IMR-90 (cell line): ENCODE measurements at regions not wholly inside any gene's neighbourhood (a gene's known extent, or its start where the extent isn't known, plus 50 kb on each side); places are given as distances from the start of the nearest gene placed in this dataset.

ENCODE experiments used
- ATAC-seq: fragments of 200-7000 bp; cut with Tn5 transposase; 2 replicates; pipeline ENCODE4 v1.9.1; 2020; ENCODE audit warnings: low read depth, mild to moderate bottlenecking, moderate library complexity
- BruUV-seq: library from RNA; stranded (reverse); fragments of 400-500 nt; replicated peaks from 2 replicates; lab custom pipeline; 2021; lab: Mats Ljungman, UMichigan
- CTCF ChIA-PET: fragments of 300-600 bp; formaldehyde crosslinking; extraction: SDS; loops from one replicate; lab custom pipeline; 2021; ENCODE audit warnings: antibody characterized with exemption; lab: Yijun Ruan, JAX
- POLR2A ChIA-PET: fragments of 300-600 bp; sonication (Branson Sonifier 250); formaldehyde crosslinking; loops from one replicate; lab custom pipeline; 2022; ENCODE audit warnings: antibody characterized with exemption; ENCODE audit not compliant: unreplicated experiment; lab: Charles Lee
- DNase-seq: peaks from one replicate; pipeline ENCODE4 v3.0.0; 2013
- H2AFZ ChIP-seq: replicated peaks from 2 replicates; pipeline ENCODE3; 2013; ENCODE audit warnings: low read length, mild to moderate bottlenecking; ENCODE audit not compliant: poor library complexity
- H2AK5ac ChIP-seq: 2 replicates; pipeline ENCODE4 v1.6.1; 2013; ENCODE audit warnings: low read depth, low read length, inconsistent platforms
- H2AK9ac ChIP-seq: replicated peaks from 2 replicates; pipeline ENCODE3; 2013; ENCODE audit warnings: mild to moderate bottlenecking, low read depth, low read length, moderate library complexity; ENCODE audit not compliant: poor library complexity
- H2BK120ac ChIP-seq: 2 replicates; pipeline ENCODE4 v1.6.1; 2013; ENCODE audit warnings: low read depth, low read length, inconsistent platforms
- H2BK15ac ChIP-seq: 3 replicates; pipeline ENCODE4 v1.6.1; 2013; ENCODE audit warnings: low read depth, low read length, inconsistent platforms
- H2BK20ac ChIP-seq: 2 replicates; pipeline ENCODE4 v1.6.1; 2013; ENCODE audit warnings: low read depth, mild to moderate bottlenecking, inconsistent platforms, low read length, moderate library complexity
- H2BK5ac ChIP-seq: 2 replicates; pipeline ENCODE4 v1.6.1; 2013; ENCODE audit warnings: mild to moderate bottlenecking, low read depth, low read length, inconsistent platforms; ENCODE audit not compliant: poor library complexity, severe bottlenecking
- H3K14ac ChIP-seq: replicated peaks from 2 replicates; pipeline ENCODE4 v1.6.1; 2013; ENCODE audit warnings: low read depth, low read length, inconsistent platforms
- H3K18ac ChIP-seq: 2 replicates; pipeline ENCODE4 v1.6.1; 2013; ENCODE audit warnings: low read depth, low read length, control low read depth
- H3K23ac ChIP-seq: 2 replicates; pipeline ENCODE4 v1.6.1; 2013; ENCODE audit warnings: low read depth, low read length, inconsistent platforms
- H3K27ac ChIP-seq: 2 replicates; pipeline ENCODE4 v1.5.1; 2013; ENCODE audit warnings: mild to moderate bottlenecking, control low read depth, low read length; ENCODE audit not compliant: insufficient read depth
- H3K27me3 ChIP-seq: 2 replicates; pipeline ENCODE4 v1.6.1; 2013; ENCODE audit warnings: low read length; ENCODE audit not compliant: control insufficient read depth, insufficient read depth
- H3K36me3 ChIP-seq: 2 replicates; pipeline ENCODE4 v1.6.1; 2013; ENCODE audit warnings: low read length, mixed read lengths; ENCODE audit not compliant: control insufficient read depth, insufficient read depth
- H3K4ac ChIP-seq: 2 replicates; pipeline ENCODE4 v1.6.1; 2013; ENCODE audit warnings: low read depth, low read length, inconsistent platforms
- H3K4me1 ChIP-seq: 2 replicates; pipeline ENCODE4 v1.6.1; 2013; ENCODE audit warnings: low read length, mixed read lengths; ENCODE audit not compliant: control insufficient read depth, insufficient read depth
- H3K4me2 ChIP-seq: 2 replicates; pipeline ENCODE4 v1.6.1; 2013; ENCODE audit warnings: low read depth, mild to moderate bottlenecking, control low read depth, low read length, moderate library complexity
- H3K4me3 ChIP-seq: 2 replicates; pipeline ENCODE4 v1.5.1; 2013; ENCODE audit warnings: low read depth, mild to moderate bottlenecking, control low read depth, low read length, moderate library complexity; ENCODE audit not compliant: insufficient read depth
- H3K56ac ChIP-seq: 2 replicates; pipeline ENCODE4 v1.6.1; 2013; ENCODE audit warnings: low read length, inconsistent platforms; ENCODE audit not compliant: insufficient read depth; ENCODE audit errors: extremely low read depth
- H3K79me1 ChIP-seq, 2 experiments: 2 replicates each; pipeline ENCODE4 v1.6.1; 2013; ENCODE audit warnings: low read length in 2 of 2, inconsistent platforms in 1 of 2, low read depth in 1 of 2
- H3K9ac ChIP-seq: 2 replicates; pipeline ENCODE4 v1.6.1; 2013; ENCODE audit warnings: low read depth, low read length, control low read depth
- H3K9me1 ChIP-seq: 2 replicates; pipeline ENCODE4 v1.6.1; 2013; ENCODE audit warnings: low read length, inconsistent platforms; ENCODE audit not compliant: insufficient read depth
- H3K9me3 ChIP-seq: 2 replicates; pipeline ENCODE4 v1.6.1; 2013; ENCODE audit warnings: low read length; ENCODE audit not compliant: control insufficient read depth, insufficient read depth
- H4K20me1 ChIP-seq: 2 replicates; pipeline ENCODE4 v1.6.1; 2013; ENCODE audit warnings: low read length, inconsistent platforms; ENCODE audit not compliant: insufficient read depth
- H4K5ac ChIP-seq: 2 replicates; pipeline ENCODE4 v1.6.1; 2013; ENCODE audit warnings: mild to moderate bottlenecking, low read depth, low read length, control low read depth
- H4K8ac ChIP-seq, 2 experiments: 2 replicates each; pipeline ENCODE4 v1.6.1; 2013; ENCODE audit warnings: low read depth in 2 of 2, low read length in 2 of 2, control low read depth in 1 of 2, inconsistent platforms in 1 of 2
- H4K91ac ChIP-seq: 2 replicates; pipeline ENCODE4 v1.6.1; 2013; ENCODE audit warnings: low read depth, low read length, inconsistent platforms; ENCODE audit not compliant: insufficient read depth
- BHLHE40 ChIP-seq: fragments of 150-350 bp; IDR thresholded peaks from 2 replicates; pipeline ENCODE4 v1.6.1; 2016; ENCODE audit warnings: mild to moderate bottlenecking, low read depth, low read length
- CEBPB ChIP-seq: IDR thresholded peaks from 2 replicates; pipeline ENCODE4 v1.6.1; 2012; ENCODE audit warnings: low read depth, low read length, improper control_type of control experiment
- CHD1 ChIP-seq: IDR thresholded peaks from 2 replicates; pipeline ENCODE4 v1.6.1; 2012; ENCODE audit warnings: low read depth, low read length, improper control_type of control experiment
- CTCF ChIP-seq: conservative IDR thresholded peaks from 2 replicates; pipeline ENCODE4 v1.5.1; 2012; ENCODE audit warnings: mild to moderate bottlenecking, low read depth, low read length, improper control_type of control experiment
- FOS ChIP-seq: fragments of 150-350 bp; IDR thresholded peaks from 2 replicates; pipeline ENCODE4 v1.6.1; 2016; ENCODE audit warnings: low read depth, low read length
- MAFK ChIP-seq: IDR thresholded peaks from 2 replicates; pipeline ENCODE4 v1.6.1; 2012; ENCODE audit warnings: low read depth, low read length, improper control_type of control experiment
- MAZ ChIP-seq: IDR thresholded peaks from 2 replicates; pipeline ENCODE4 v1.6.1; 2012; ENCODE audit warnings: low read depth, mild to moderate bottlenecking, low read length, improper control_type of control experiment, moderate library complexity, borderline replicate concordance
- MXI1 ChIP-seq: IDR thresholded peaks from 2 replicates; pipeline ENCODE4 v1.6.1; 2012; ENCODE audit warnings: low read depth, mild to moderate bottlenecking, low read length, moderate library complexity, borderline replicate concordance
- NFE2L2 ChIP-seq: fragments of 150-350 bp; IDR thresholded peaks from 2 replicates; pipeline ENCODE4 v1.6.1; 2016; ENCODE audit warnings: low read depth, mild to moderate bottlenecking, low read length
- POLR2A ChIP-seq: IDR thresholded peaks from 2 replicates; pipeline ENCODE4 v1.6.1; 2012; ENCODE audit warnings: mild to moderate bottlenecking, low read depth, low read length
- RAD21 ChIP-seq: IDR thresholded peaks from 2 replicates; pipeline ENCODE4 v1.6.1; 2012; ENCODE audit warnings: low read length, improper control_type of control experiment
- RCOR1 ChIP-seq: IDR thresholded peaks from 2 replicates; pipeline ENCODE4 v1.6.1; 2012; ENCODE audit warnings: mild to moderate bottlenecking, low read length, improper control_type of control experiment; ENCODE audit not compliant: insufficient replicate concordance
- RFX5 ChIP-seq: IDR thresholded peaks from 2 replicates; pipeline ENCODE4 v1.8.0; 2012; ENCODE audit warnings: low read depth, mild to moderate bottlenecking, low read length, moderate library complexity
- SMC3 ChIP-seq: fragments of 150-350 bp; IDR thresholded peaks from 2 replicates; pipeline ENCODE4 v1.6.1; 2016; ENCODE audit warnings: low read depth, mild to moderate bottlenecking, antibody characterized with exemption, low read length, moderate library complexity
- dilution Hi-C: fragments of 300-500 bp; cut with HindIII; formaldehyde crosslinking; loops from one replicate; pipeline ENCODE4 v1.14.3; 2018; ENCODE audit warnings: low sequenced_read_pairs; ENCODE audit not compliant: unreplicated experiment
- in situ Hi-C: fragments of 300-500 bp; cut with MboI; formaldehyde crosslinking; loops from 3 replicates; pipeline ENCODE4 v1.14.3; 2019; ENCODE audit warnings: low sequenced_read_pairs, inconsistent platforms, mixed read lengths
- intact Hi-C: fragments of 100-400 bp; cut with micrococcal nuclease; formaldehyde crosslinking; loops from 2 replicates; pipeline ENCODE4 v1.10.0; 2022
- TF ChIP-seq, protein P1 (sequence below): fragments of 150-350 bp; IDR thresholded peaks from 2 replicates; pipeline ENCODE4 v1.6.1; 2016; ENCODE audit warnings: low read depth, mild to moderate bottlenecking, low read length, moderate library complexity, borderline replicate concordance
- TF ChIP-seq, protein P2 (sequence below): fragments of 150-350 bp; IDR thresholded peaks from 2 replicates; pipeline ENCODE4 v1.6.1; 2017; ENCODE audit warnings: mild to moderate bottlenecking, antibody characterized with exemption, low read length, low read depth

- Histone ChIP-seq H3K23ac (no peak overlapping the region), H2BK5ac (no peak overlapping the region), H4K20me1 (no peaks in the 10 kb centered on the region), H3K27me3 (no peaks in the 10 kb centered on the region), H3K9me3 (no peaks in the 10 kb centered on the region), H4K8ac (no peak overlapping the region), H2AK9ac (no peak overlapping the region), H3K9me1 (no peaks in the 10 kb centered on the region), H2BK20ac (no peak overlapping the region), H3K14ac (no peak overlapping the region), H3K79me1 (no peaks in the 10 kb centered on the region), H3K18ac (no peak overlapping the region), H2AFZ (no peak overlapping the region), H2BK120ac (no peak overlapping the region), H3K4me1 (no peaks in the 10 kb centered on the region), H4K91ac (no peak overlapping the region), H3K4me3 (no peak overlapping the region), H3K9ac (no peak overlapping the region), H3K27ac (no peak overlapping the region), H2BK15ac (no peak overlapping the region), H3K4me2 (no peak overlapping the region), H4K5ac (no peak overlapping the region), H3K56ac (no peak overlapping the region), H3K4ac (no peak overlapping the region), H3K36me3 (no peaks in the 10 kb centered on the region), H2AK5ac (no peak overlapping the region)
- CTCF ChIA-PET = no interaction called here
- TF ChIP-seq, protein P1, sequence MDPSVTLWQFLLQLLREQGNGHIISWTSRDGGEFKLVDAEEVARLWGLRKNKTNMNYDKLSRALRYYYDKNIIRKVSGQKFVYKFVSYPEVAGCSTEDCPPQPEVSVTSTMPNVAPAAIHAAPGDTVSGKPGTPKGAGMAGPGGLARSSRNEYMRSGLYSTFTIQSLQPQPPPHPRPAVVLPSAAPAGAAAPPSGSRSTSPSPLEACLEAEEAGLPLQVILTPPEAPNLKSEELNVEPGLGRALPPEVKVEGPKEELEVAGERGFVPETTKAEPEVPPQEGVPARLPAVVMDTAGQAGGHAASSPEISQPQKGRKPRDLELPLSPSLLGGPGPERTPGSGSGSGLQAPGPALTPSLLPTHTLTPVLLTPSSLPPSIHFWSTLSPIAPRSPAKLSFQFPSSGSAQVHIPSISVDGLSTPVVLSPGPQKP = no peak
- TF ChIP-seq MXI1 (no peak), POLR2A (no peak), RAD21 (no peak), RFX5 (no peak), CTCF (no peak), FOS (no peak), NFE2L2 (no peak), BHLHE40 (no peak), CEBPB (no peak), RCOR1 (no peak), MAZ (no peak), MAFK (no peak), CHD1 (no peak), SMC3 (no peak)
- TF ChIP-seq, protein P2, sequence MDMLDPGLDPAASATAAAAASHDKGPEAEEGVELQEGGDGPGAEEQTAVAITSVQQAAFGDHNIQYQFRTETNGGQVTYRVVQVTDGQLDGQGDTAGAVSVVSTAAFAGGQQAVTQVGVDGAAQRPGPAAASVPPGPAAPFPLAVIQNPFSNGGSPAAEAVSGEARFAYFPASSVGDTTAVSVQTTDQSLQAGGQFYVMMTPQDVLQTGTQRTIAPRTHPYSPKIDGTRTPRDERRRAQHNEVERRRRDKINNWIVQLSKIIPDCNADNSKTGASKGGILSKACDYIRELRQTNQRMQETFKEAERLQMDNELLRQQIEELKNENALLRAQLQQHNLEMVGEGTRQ = no peak
- POLR2A ChIA-PET = interaction anchor here (0.6 kb wide), 1 partner anchor 109 kb away, joined by 3 read pairs; no protein-coding TSS in a partner anchor
- intact Hi-C loops = no loop called here
- no peak for DNase-seq
- dilution Hi-C loops = no loop called here
- BruUV-seq = no TSS peak
- no peak for ATAC-seq
- in situ Hi-C loops = no loop called here
Measured at GRCh38 chr7:122199171-122199570, 55.1 kb upstream of the AASS start.
